Heart right ventricle (tissue), 16 donors: ENCODE measurements at regions not wholly inside any gene's neighbourhood (a gene's known extent, or its start where the extent isn't known, plus 50 kb on each side); places are given as distances from the start of the nearest gene placed in this dataset.
"Not testable (repeated sequence)": the region's sequence is repeated elsewhere in the genome, so short reads cannot be mapped to it uniquely, and the experiment has no call there.

Experiments
- ATAC-seq, 8 donors: fragments of 200-7000 bp; cut with Tn5 transposase; one replicate each; pipeline ENCODE4 v1.9.1; 2020; ENCODE audit warnings: mild to moderate bottlenecking in 8 of 8, moderate library complexity in 8 of 8, moderate number of reproducible peaks in 1 of 8
- DNase-seq, 2 donors: peaks; one replicate each; pipeline ENCODE4 v3.0.0-alpha.2; 2020
- H3K27ac ChIP-seq, 10 donors: fragments of 200-600 bp; sonication (generic) in 2 of 10; one replicate each; pipeline versions ENCODE4 v1.5.0 to v1.8.0; 2020 to 2022; ENCODE audit warnings: mild to moderate bottlenecking in 3 of 10
- H3K27me3 ChIP-seq, 7 donors: fragments of 200-600 bp; one replicate each; pipeline ENCODE4 v1.8.0; 2021 to 2022; ENCODE audit warnings: mild to moderate bottlenecking in 2 of 7
- H3K36me3 ChIP-seq, 9 donors: fragments of 200-600 bp; sonication (generic) in 1 of 9; one replicate each; pipeline versions ENCODE4 v1.5.0 to v1.8.0; 2020 to 2022; ENCODE audit warnings: mild to moderate bottlenecking in 2 of 9
- H3K4me1 ChIP-seq, 9 donors: fragments of 200-600 bp; sonication (generic) in 1 of 9; one replicate each; pipeline versions ENCODE4 v1.5.0 to v1.8.0; 2020 to 2022; ENCODE audit warnings: mild to moderate bottlenecking in 4 of 9
- H3K4me3 ChIP-seq, 10 donors: fragments of 200-600 bp; sonication (generic) in 2 of 10; one replicate each; pipeline versions ENCODE4 v1.5.0 to v1.8.0; 2020 to 2022; ENCODE audit warnings: mild to moderate bottlenecking in 7 of 10, moderate library complexity in 2 of 10
- H3K9me3 ChIP-seq, 11 donors: fragments of 200-600 bp in 10 of 11; sonication (generic) in 2 of 11; one replicate each; pipeline versions ENCODE4 v1.5.0 to v1.8.0; 2013 to 2022; ENCODE audit warnings: mild to moderate bottlenecking in 2 of 11, control low read depth in 1 of 11, moderate library complexity in 1 of 11
- WGBS, 2 donors: extraction: QIAGEN DNeasy Blood & Tissue Kit; methylation state at CpG; one replicate each; pipeline ENCODE4 v1.1.7; 2013; ENCODE audit warnings: inconsistent platforms in 1 of 2; 5-methylcytosine and 5-hydroxymethylcytosine counted together
- intact Hi-C, 10 donors: fragments of 100-400 bp; cut with DNase I; formaldehyde crosslinking; loops; one replicate each; pipeline versions ENCODE4 v1.11.1 to v1.14.2; 2022
- TF ChIP-seq, protein P1 (sequence below), 9 donors: fragments of 200-600 bp; sonication (generic) in 2 of 9; IDR thresholded peaks; one replicate each; pipeline versions ENCODE4 v1.5.0 to v1.8.0; 2021 to 2022; ENCODE audit warnings: antibody characterized with exemption in 9 of 9, mild to moderate bottlenecking in 5 of 9, moderate library complexity in 1 of 9
- donor health status: Arrhythmogenic right ventricular cardiomyopathy.
- donor health status: ischemic (EF 13 %, LVEDD 7.1; RV severe dilation, severe dysfunction).
- donor health status: healthy with polysubstance abuse.
- donor health status: DM: no; HTN: yes; CAD: no.
- donor health status: DM: no; HTN: no; CAD: no.
- donor health status: ischemic (EF 25% LVEDD 6.9; RV normal size, moderate dysfunction).
- donor health status: ischemic (EF 25% LVEDD 5.7; RV mildly dilated, moderate dysfunction).
- donor health status: healthy.
- donor health status: DM: yes; HTN: yes; CAD: no.
- donor health status: Ischemic cardiomyopathy.
- donor health status: ischemic (EF 35%, LVEDD 5.7; RV mildly dilated, moderate dysfunction).
- donor health status: nonischemic (EF 11% LVEDD 7.7; RV severe dilation, severe dysfunction).
- donor health status: DM: yes; HTN: yes; CAD: no.
- donor health status: PGD.
- donor health status: ischemic (EF 29% LVEDD 5.4; RV normal size, mild dysfunction).
- donor health status: nonischemic (EF 23%, LVEDD 6.1; RV moderate dilation, normal function).

DNA sequence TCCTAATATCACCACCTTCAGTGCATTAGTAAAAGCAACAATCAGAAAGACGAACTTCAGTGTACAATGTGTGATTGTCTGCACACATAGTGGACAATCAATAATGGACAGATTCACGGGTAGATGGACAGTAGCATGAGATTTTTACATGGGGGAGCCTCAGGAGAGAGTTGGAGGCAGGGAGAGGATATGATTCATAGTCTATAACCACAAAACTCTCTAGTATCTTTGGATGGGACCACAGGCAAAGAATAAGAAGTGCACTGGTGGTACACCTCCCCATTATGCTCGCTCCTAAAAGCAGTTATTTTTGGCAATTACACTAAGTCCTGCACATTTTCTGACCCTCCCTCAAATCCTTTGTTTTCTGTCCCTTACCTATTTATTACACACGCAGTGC is 624.4 kb upstream of the ACTRT1 start:
- ATAC-seq (no peak), DNase-seq (no peak)
- 78 to 89% methylated on average over 4 of the region's 4 CpGs for WGBS, 2 donors
- Histone ChIP-seq H3K27ac (no peak overlapping the region), H3K4me3 (no peak overlapping the region), H3K27me3 (no peaks in the 10 kb centered on the region), H3K9me3 (no peaks in the 10 kb centered on the region), H3K4me1 (no peaks in the 10 kb centered on the region), H3K36me3 (no peaks in the 10 kb centered on the region)
- intact Hi-C loops: no loop called here
- TF ChIP-seq, protein P1, sequence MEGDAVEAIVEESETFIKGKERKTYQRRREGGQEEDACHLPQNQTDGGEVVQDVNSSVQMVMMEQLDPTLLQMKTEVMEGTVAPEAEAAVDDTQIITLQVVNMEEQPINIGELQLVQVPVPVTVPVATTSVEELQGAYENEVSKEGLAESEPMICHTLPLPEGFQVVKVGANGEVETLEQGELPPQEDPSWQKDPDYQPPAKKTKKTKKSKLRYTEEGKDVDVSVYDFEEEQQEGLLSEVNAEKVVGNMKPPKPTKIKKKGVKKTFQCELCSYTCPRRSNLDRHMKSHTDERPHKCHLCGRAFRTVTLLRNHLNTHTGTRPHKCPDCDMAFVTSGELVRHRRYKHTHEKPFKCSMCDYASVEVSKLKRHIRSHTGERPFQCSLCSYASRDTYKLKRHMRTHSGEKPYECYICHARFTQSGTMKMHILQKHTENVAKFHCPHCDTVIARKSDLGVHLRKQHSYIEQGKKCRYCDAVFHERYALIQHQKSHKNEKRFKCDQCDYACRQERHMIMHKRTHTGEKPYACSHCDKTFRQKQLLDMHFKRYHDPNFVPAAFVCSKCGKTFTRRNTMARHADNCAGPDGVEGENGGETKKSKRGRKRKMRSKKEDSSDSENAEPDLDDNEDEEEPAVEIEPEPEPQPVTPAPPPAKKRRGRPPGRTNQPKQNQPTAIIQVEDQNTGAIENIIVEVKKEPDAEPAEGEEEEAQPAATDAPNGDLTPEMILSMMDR (IDR thresholded peaks at IDR 0.05): no peak

- H3K27ac ChIP-seq, intact Hi-C loops, ATAC-seq, H3K36me3 ChIP-seq, H3K4me3 ChIP-seq, H3K4me1 ChIP-seq, H3K9me3 ChIP-seq, DNase-seq, H3K27me3 ChIP-seq: not testable (repeated sequence)
- WGBS, 2 donors: 73 to 77% methylated on average over 8 to 9 of the region's 9 CpGs
Measured at GRCh38 chrX:128674326-128675086, 622.3 kb upstream of the ACTRT1 start.

DNA sequence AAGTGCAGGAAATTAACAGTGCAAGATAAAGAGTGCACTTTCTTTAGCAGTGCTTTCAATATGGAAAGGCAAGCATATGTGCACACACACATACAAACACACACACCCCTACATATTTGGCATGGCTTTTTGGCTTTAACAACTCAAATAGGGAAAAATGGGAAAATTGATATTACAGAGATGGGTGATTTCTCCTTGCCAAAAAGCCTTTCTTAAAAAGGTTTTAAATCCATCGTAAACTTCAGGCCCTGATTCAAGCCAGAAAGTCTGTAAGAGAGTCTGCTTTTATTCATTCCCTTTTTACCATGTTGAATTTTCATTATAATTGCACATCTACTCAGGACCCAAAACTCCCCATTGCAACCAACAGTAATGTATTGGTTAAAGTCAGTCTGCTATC is 612.0 kb upstream of the ACTRT1 start:
- no peak for DNase-seq
- TF ChIP-seq, protein P1 (IDR thresholded peaks at IDR 0.05): no peak
- 83 to 87% methylated on average over 1 of the region's 1 CpG for WGBS, 2 donors
- no peak overlapping the region for H3K27ac ChIP-seq
- intact Hi-C loops: no loop called here
- H3K4me1 ChIP-seq: no peaks in the 10 kb centered on the region
- no peak overlapping the region for H3K4me3 ChIP-seq
- H3K9me3 ChIP-seq: peaks cover 0 to 16% (median 0%) of the 10 kb centered on the region in 11 donors
- H3K27me3 ChIP-seq: no peaks in the 10 kb centered on the region
- ATAC-seq: no peak
- H3K36me3 ChIP-seq: no peaks in the 10 kb centered on the region

- no peak overlapping the region for H3K4me3 ChIP-seq
- TF ChIP-seq, protein P1 (IDR thresholded peaks at IDR 0.05): no peak
Measured at GRCh38 chrX:128653524-128654060, 601.4 kb upstream of the ACTRT1 start.

DNA sequence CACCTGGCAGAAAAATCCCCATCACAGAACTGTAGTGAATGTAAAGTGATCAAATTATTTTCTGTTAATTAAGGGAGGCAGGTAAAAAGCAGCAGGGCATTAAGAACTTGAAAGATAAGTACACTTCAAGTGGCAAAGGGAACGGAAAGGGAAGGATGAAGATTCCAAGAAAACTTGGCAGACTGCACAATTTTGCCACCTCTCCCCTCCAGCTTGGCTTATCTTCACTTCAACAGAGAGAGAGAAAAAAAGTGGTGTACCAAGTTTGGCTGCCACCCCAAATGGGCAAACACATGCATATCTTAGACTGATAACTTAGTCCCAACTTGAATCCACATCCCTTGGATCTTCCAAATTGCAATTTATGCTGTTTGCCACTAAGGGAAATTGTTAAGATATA is 598.1 kb upstream of the ACTRT1 start:
- Histone ChIP-seq H3K4me1 (no peaks in the 10 kb centered on the region), H3K36me3 (no peaks in the 10 kb centered on the region), H3K9me3 (no peaks in the 10 kb centered on the region), H3K4me3 (no peak overlapping the region), H3K27me3 (no peaks in the 10 kb centered on the region), H3K27ac (no peak overlapping the region)
- ATAC-seq: no peak
- 18 to 45% methylated on average over 1 of the region's 1 CpG for WGBS, 2 donors
- intact Hi-C loops: no loop called here
- TF ChIP-seq, protein P1 (IDR thresholded peaks at IDR 0.05): no peak
- no peak for DNase-seq

More at GRCh38 chrX:128653524-128654060, 601.4 kb upstream of the ACTRT1 start:
- DNase-seq: no peak
- Histone ChIP-seq H3K4me1 (no peaks in the 10 kb centered on the region), H3K9me3 (peaks cover 0 to 14% (median 0%) of the 10 kb centered on the region in 11 donors), H3K27me3 (no peaks in the 10 kb centered on the region), H3K36me3 (no peaks in the 10 kb centered on the region), H3K27ac (no peak overlapping the region)
- no peak for ATAC-seq
- 23 to 24% methylated on average over 6 of the region's 6 CpGs for WGBS, 2 donors
- intact Hi-C loops: no loop called here
